Smooth muscle cell (in vitro differentiated cells): ENCODE measurements at regions not wholly inside any gene's neighbourhood (a gene's known extent, or its start where the extent isn't known, plus 50 kb on each side); places are given as distances from the start of the nearest gene placed in this dataset.

Experiments
- DNase-seq: peaks from one replicate; lab custom pipeline; 2025; ENCODE audit not compliant: unreplicated experiment; lab: John Stamatoyannopoulos, UW
- H2AFZ ChIP-seq: fragments of 200-600 bp; sonication (generic); 2 replicates; pipeline ENCODE4 v1.6.0; 2016; ENCODE audit warnings: antibody characterized with exemption, low read depth, mild to moderate bottlenecking
- H3F3A ChIP-seq: fragments of 200-600 bp; sonication (generic); 2 replicates; pipeline ENCODE4 v1.6.0; 2017; ENCODE audit warnings: antibody characterized with exemption, low read depth
- H3K27ac ChIP-seq: fragments of 200-600 bp; sonication (generic); 2 replicates; pipeline ENCODE4 v1.5.1; 2016; ENCODE audit warnings: low read depth, mild to moderate bottlenecking
- H3K27me3 ChIP-seq: fragments of 200-600 bp; sonication (generic); 2 replicates; pipeline ENCODE4 v1.6.1; 2016; ENCODE audit warnings: low read depth, mild to moderate bottlenecking
- H3K36me3 ChIP-seq: fragments of 200-600 bp; sonication (generic); 2 replicates; pipeline ENCODE4 v1.5.1; 2016; ENCODE audit warnings: low read depth
- H3K4me1 ChIP-seq: fragments of 200-600 bp; sonication (generic); 2 replicates; pipeline ENCODE4 v1.5.1; 2016; ENCODE audit warnings: low read depth
- H3K4me2 ChIP-seq: fragments of 200-600 bp; sonication (generic); 2 replicates; pipeline ENCODE4 v1.6.0; 2016; ENCODE audit warnings: mild to moderate bottlenecking
- H3K4me3 ChIP-seq: fragments of 200-600 bp; sonication (generic); 2 replicates; pipeline ENCODE4 v1.5.1; 2016; ENCODE audit warnings: mild to moderate bottlenecking
- H3K79me2 ChIP-seq: fragments of 200-600 bp; sonication (generic); 2 replicates; pipeline ENCODE4 v1.6.0; 2016; ENCODE audit warnings: low read depth, mild to moderate bottlenecking
- H3K9ac ChIP-seq: fragments of 200-600 bp; sonication (generic); 2 replicates; pipeline ENCODE4 v1.6.0; 2016; ENCODE audit warnings: low read depth
- H3K9me3 ChIP-seq: fragments of 200-600 bp; sonication (generic); replicated peaks from 2 replicates; pipeline ENCODE4 v1.5.1; 2016; ENCODE audit warnings: low read depth
- H4K20me1 ChIP-seq: fragments of 200-600 bp; sonication (generic); 2 replicates; pipeline ENCODE4 v1.6.0; 2016; ENCODE audit warnings: low read depth
- WGBS: methylation state at CpG from one replicate; pipeline ENCODE4 v1.1.7; 2016; ENCODE audit warnings: low lambda C conversion rate; 5-methylcytosine and 5-hydroxymethylcytosine counted together
- TF ChIP-seq, protein P1 (sequence below): fragments of 200-600 bp; sonication (generic); IDR thresholded peaks from 2 replicates; pipeline ENCODE4 v1.5.1; 2017; ENCODE audit warnings: borderline replicate concordance, mild to moderate bottlenecking, antibody characterized with exemption; ENCODE audit not compliant: insufficient read depth, poor library complexity, severe bottlenecking

DNA sequence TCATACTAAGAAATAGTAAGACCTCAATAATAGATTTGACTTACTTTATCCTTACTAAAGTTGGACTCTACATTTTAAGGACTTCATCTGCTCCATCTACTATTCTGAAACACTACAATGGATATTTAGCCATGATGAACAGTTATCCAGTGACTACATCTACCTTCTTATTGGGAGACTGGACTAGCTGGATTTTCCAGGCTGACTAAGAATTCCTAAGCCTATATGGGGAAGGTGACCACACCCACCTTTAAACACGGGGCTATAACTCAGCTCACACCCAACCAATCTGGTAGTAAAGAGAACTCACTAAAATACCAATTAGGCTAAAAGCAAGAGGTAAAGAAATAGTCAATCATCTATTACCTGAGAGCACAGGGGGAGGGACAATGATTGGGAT, 1438.4 kb downstream of the TECRL start:
- no peaks in the 10 kb centered on the region for H3K4me1 ChIP-seq
- H3K4me2 ChIP-seq: no peak overlapping the region
- H3K27ac ChIP-seq: no peak overlapping the region
- H2AFZ ChIP-seq: no peak overlapping the region
- no peaks in the 10 kb centered on the region for H3K79me2 ChIP-seq
- no peak for DNase-seq
- no peaks in the 10 kb centered on the region for H3K27me3 ChIP-seq
- TF ChIP-seq, protein P1, sequence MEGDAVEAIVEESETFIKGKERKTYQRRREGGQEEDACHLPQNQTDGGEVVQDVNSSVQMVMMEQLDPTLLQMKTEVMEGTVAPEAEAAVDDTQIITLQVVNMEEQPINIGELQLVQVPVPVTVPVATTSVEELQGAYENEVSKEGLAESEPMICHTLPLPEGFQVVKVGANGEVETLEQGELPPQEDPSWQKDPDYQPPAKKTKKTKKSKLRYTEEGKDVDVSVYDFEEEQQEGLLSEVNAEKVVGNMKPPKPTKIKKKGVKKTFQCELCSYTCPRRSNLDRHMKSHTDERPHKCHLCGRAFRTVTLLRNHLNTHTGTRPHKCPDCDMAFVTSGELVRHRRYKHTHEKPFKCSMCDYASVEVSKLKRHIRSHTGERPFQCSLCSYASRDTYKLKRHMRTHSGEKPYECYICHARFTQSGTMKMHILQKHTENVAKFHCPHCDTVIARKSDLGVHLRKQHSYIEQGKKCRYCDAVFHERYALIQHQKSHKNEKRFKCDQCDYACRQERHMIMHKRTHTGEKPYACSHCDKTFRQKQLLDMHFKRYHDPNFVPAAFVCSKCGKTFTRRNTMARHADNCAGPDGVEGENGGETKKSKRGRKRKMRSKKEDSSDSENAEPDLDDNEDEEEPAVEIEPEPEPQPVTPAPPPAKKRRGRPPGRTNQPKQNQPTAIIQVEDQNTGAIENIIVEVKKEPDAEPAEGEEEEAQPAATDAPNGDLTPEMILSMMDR: no peak
- no peak overlapping the region for H3K4me3 ChIP-seq
- no peaks in the 10 kb centered on the region for H4K20me1 ChIP-seq
- H3K9ac ChIP-seq: no peak overlapping the region
- WGBS: 43% methylated on average over 1 of the region's 1 CpG
- no peaks in the 10 kb centered on the region for H3K36me3 ChIP-seq
- H3K9me3 ChIP-seq: no peaks in the 10 kb centered on the region
- no peaks in the 10 kb centered on the region for H3F3A ChIP-seq

DNA sequence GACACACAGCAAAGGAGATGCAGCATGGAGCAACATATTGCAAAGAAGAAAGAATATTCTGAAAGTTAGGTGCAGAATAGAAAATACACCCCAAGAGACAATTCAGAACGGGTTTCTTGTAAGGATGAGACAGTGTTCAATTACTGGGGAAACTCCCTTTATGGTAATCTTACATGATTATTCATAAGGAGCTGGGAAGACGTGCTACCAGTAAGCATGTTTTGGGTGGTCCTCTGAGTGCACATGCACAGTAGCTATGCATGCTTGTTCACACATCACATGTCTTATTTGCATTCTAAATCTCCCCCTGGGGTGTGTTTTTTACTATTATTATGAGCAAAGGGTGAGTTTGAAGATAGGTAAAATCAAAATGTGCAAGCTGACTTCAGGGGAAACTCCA, 1448.8 kb downstream of the TECRL start:
- Histone ChIP-seq H3K36me3 (no peaks in the 10 kb centered on the region), H2AFZ (no peak overlapping the region), H4K20me1 (no peaks in the 10 kb centered on the region), H3K9ac (no peak overlapping the region), H3K4me1 (no peaks in the 10 kb centered on the region), H3K27ac (no peak overlapping the region), H3K27me3 (no peaks in the 10 kb centered on the region), H3K79me2 (no peaks in the 10 kb centered on the region), H3F3A (no peaks in the 10 kb centered on the region), H3K9me3 (no peaks in the 10 kb centered on the region), H3K4me2 (no peak overlapping the region), H3K4me3 (no peak overlapping the region)
- TF ChIP-seq, protein P1: no peak
- whole genome bisulfite sequencing: 93% methylated on average over 2 of the region's 2 CpGs
- DNase-seq: no peak

DNA sequence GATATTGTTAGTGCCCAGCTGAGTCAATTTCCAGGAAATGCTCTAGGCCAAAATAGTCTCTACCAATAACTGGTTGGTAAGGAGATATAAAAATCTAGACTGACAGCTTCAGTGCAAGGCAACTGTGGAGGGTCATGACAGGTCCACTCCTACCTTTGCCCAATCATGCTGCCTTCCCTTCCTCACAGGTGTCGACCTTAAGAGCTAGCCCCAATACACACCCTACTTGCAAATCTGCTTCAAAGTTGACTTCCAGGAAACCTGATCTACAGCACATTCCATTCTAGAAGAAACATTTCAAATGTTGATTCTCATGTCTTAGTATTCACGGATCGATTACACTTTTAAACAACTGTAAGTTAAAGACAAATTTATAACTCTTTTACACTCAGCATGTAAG, 1455.5 kb downstream of the TECRL start:
- Histone ChIP-seq H3K36me3 (no peaks in the 10 kb centered on the region), H3K27ac (no peak overlapping the region), H3K79me2 (no peaks in the 10 kb centered on the region), H2AFZ (no peak overlapping the region), H3K4me2 (no peak overlapping the region), H4K20me1 (no peaks in the 10 kb centered on the region), H3K4me1 (no peaks in the 10 kb centered on the region), H3K4me3 (no peak overlapping the region), H3K27me3 (no peaks in the 10 kb centered on the region), H3F3A (no peaks in the 10 kb centered on the region), H3K9ac (no peak overlapping the region), H3K9me3 (no peaks in the 10 kb centered on the region)
- WGBS: 68% methylated on average over 3 of the region's 3 CpGs
- TF ChIP-seq, protein P1: no peak
- DNase-seq: no peak

DNA sequence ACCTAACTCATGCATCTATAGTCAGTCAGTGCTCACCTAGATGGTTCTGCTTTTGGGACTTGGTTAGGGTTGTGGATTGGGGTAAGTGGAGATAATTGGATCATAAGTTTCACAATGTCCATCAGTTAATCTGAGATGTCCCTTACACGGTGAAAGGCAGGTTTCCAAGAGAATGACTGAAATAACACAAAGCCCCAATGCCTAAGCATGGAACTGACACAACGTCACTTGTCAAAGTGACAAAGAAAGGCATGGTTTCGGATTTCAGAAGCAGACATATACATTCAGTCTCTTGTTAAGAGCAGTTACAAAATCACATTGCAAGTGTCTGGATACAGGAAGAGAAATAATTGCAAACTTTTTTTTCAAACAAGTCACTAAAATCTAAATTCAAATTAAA, 1456.9 kb downstream of the TECRL start:
- Histone ChIP-seq H3K4me2 (no peak overlapping the region), H3K79me2 (no peaks in the 10 kb centered on the region), H3K9ac (no peak overlapping the region), H2AFZ (no peak overlapping the region), H3K9me3 (no peaks in the 10 kb centered on the region), H4K20me1 (no peaks in the 10 kb centered on the region), H3K27ac (no peak overlapping the region), H3K4me1 (no peaks in the 10 kb centered on the region), H3K27me3 (no peaks in the 10 kb centered on the region), H3K36me3 (no peaks in the 10 kb centered on the region), H3K4me3 (no peak overlapping the region), H3F3A (no peaks in the 10 kb centered on the region)
- no peak for DNase-seq
- WGBS: 76% methylated on average over 3 of the region's 3 CpGs
- TF ChIP-seq, protein P1: no peak
